ENCODE measurements at regions not wholly inside any gene's neighbourhood (a gene's known extent, or its start where the extent isn't known, plus 50 kb on each side); places are given as distances from the start of the nearest gene placed in this dataset.

DNA sequence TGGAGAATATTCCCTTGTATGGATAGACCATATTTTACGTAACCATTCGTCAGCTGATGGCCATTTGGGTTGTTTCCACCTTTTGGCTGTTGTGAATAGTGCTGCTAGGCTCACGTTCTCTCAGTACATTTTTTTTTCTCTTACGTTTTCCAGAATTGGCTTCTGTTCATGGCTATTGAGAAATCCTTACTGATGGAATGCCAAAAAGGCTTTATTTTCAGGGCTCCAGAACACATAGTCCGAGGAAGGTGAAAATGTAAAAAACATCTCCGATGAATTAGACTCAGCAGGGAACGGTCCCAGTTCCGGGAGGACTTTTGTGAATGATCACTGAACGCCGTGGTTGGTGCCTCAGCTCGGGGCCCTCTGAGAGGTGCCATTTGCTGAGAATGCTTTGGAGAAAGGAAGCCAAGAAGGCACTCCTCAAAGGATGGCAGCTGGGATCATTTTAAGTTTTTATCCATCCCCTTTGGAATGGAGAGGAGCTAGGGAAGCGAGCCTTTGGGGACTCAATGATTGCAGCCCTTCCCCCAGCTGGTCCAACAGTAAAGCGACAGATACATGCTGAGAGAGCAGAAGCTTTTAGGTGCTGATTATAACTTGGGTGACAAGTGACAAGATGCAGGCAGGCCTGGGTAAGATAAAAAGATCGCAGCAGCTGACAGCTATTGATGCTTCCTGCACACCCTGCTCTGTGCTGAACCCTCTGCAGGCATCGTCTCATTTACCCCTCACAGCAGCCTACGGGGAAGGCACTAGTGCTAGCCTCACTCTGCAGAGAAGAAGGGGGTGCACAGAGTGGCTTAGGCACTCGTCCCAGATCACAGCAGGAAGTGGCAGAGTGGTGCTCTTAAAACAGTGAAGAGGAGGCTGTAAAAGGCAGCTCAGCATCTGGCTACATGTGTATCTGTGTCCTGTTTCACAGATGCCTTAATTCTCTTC lies 133.4 kb upstream of the KCNG1 start:
- TF ChIP-seq, protein P1, sequence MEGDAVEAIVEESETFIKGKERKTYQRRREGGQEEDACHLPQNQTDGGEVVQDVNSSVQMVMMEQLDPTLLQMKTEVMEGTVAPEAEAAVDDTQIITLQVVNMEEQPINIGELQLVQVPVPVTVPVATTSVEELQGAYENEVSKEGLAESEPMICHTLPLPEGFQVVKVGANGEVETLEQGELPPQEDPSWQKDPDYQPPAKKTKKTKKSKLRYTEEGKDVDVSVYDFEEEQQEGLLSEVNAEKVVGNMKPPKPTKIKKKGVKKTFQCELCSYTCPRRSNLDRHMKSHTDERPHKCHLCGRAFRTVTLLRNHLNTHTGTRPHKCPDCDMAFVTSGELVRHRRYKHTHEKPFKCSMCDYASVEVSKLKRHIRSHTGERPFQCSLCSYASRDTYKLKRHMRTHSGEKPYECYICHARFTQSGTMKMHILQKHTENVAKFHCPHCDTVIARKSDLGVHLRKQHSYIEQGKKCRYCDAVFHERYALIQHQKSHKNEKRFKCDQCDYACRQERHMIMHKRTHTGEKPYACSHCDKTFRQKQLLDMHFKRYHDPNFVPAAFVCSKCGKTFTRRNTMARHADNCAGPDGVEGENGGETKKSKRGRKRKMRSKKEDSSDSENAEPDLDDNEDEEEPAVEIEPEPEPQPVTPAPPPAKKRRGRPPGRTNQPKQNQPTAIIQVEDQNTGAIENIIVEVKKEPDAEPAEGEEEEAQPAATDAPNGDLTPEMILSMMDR (IDR thresholded peaks at IDR 0.05), result no peak
- no peak for TF ChIP-seq EZH2 (IDR thresholded peaks at IDR 0.05; ENCODE audit: borderline replicate concordance, insufficient read depth, low read depth, low read length, poor library complexity, severe bottlenecking)
